GM12878 (cell line): ENCODE measurements at regions not wholly inside any gene's neighbourhood (a gene's known extent, or its start where the extent isn't known, plus 50 kb on each side); places are given as distances from the start of the nearest gene placed in this dataset.
A peak's percentile ranks its signal among the peaks of the same experiment; 100 is the strongest.

Experiments used
- ATAC-seq: fragments of 200-7000 bp; cut with Tn5 transposase; 3 replicates; pipeline ENCODE4 v1.9.1; 2020; ENCODE audit warnings: mild to moderate bottlenecking, moderate library complexity
- BruUV-seq: library from RNA; stranded (reverse); fragments of 400-500 nt; replicated peaks from 2 replicates; lab custom pipeline; 2021; lab: Mats Ljungman, UMichigan
- CTCF ChIA-PET: fragments of 300-600 bp; sonication (Branson Sonifier 250); formaldehyde crosslinking; extraction: SDS; loops from one replicate; lab custom pipeline; 2021; ENCODE audit warnings: inconsistent platforms; lab: Yijun Ruan, JAX
- POLR2A ChIA-PET: fragments of 350-600 bp; formaldehyde crosslinking; extraction: SDS; loops from one replicate; lab custom pipeline; 2021; ENCODE audit warnings: inconsistent platforms; lab: Charles Lee
- RAD21 ChIA-PET: fragments of 300-600 bp; sonication (Branson Sonifier 250); formaldehyde crosslinking; loops from one replicate; lab custom pipeline; 2023; ENCODE audit warnings: antibody characterized with exemption; ENCODE audit not compliant: unreplicated experiment; lab: Charles Lee
- SMC1A ChIA-PET: fragments of 300-600 bp; sonication (Branson Sonifier 250); formaldehyde crosslinking; loops from one replicate; lab custom pipeline; 2023; ENCODE audit not compliant: unreplicated experiment, uncharacterized antibody; lab: Charles Lee
- DNase-seq: peaks from one replicate; pipeline ENCODE4 v3.0.0-alpha.2; 2011; ENCODE audit warnings: low read depth, low spot score
- FAIRE-seq: peaks from 3 replicates; lab custom pipeline; 2011; peaks lifted over from hg19 to GRCh38; lab: Jason Lieb, UNC
- H2AFZ ChIP-seq: 2 replicates; pipeline ENCODE4 v1.6.0; 2011; ENCODE audit warnings: low read depth, low read length, control low read depth; ENCODE audit not compliant: control insufficient read depth
- H3K27ac ChIP-seq: 2 replicates; pipeline ENCODE4 v1.5.1; 2011; ENCODE audit warnings: control low read depth; ENCODE audit not compliant: control insufficient read depth, insufficient read depth
- H3K27me3 ChIP-seq, 2 experiments: replicated peaks in 1 of 2; 2 replicates each; pipeline versions ENCODE4 v1.6.0 to v1.6.1; 2011; ENCODE audit warnings: low read length in 1 of 2; ENCODE audit not compliant: control insufficient read depth in 2 of 2, insufficient read depth in 2 of 2
- H3K36me3 ChIP-seq, 2 experiments: 2 replicates each; pipeline ENCODE4 v1.5.1; 2011; ENCODE audit warnings: low read length in 1 of 2; ENCODE audit not compliant: control insufficient read depth in 2 of 2, insufficient read depth in 2 of 2
- H3K4me1 ChIP-seq: 2 replicates; pipeline ENCODE4 v1.6.1; 2011; ENCODE audit warnings: mild to moderate bottlenecking, low read length, moderate library complexity, mixed read lengths; ENCODE audit not compliant: control insufficient read depth, insufficient read depth
- H3K4me2 ChIP-seq: 2 replicates; pipeline ENCODE4 v1.6.0; 2011; ENCODE audit warnings: control low read depth; ENCODE audit not compliant: control insufficient read depth, insufficient read depth
- H3K4me3 ChIP-seq: fragments of 200-600 bp; sonication (generic); 2 replicates; pipeline ENCODE4 v1.5.1; 2016
- H3K79me2 ChIP-seq: 2 replicates; pipeline ENCODE4 v1.6.0; 2011; ENCODE audit warnings: low read length; ENCODE audit not compliant: control insufficient read depth, insufficient read depth
- H3K9ac ChIP-seq: 2 replicates; pipeline ENCODE4 v1.8.0; 2011; ENCODE audit warnings: low read length, control low read depth, mixed read lengths; ENCODE audit not compliant: control insufficient read depth, insufficient read depth
- H3K9me3 ChIP-seq: replicated peaks from 3 replicates; pipeline ENCODE4 v1.5.1; 2011; ENCODE audit warnings: mild to moderate bottlenecking, low read length; ENCODE audit not compliant: control insufficient read depth, insufficient read depth
- H4K20me1 ChIP-seq: 2 replicates; pipeline ENCODE4 v1.6.0; 2011; ENCODE audit not compliant: control insufficient read depth, insufficient read depth
- CTCF ChIP-seq, 3 experiments: IDR thresholded peaks in 2 of 3; conservative IDR thresholded peaks in 1 of 3; 2 replicates each; pipeline ENCODE4 v1.5.1; 2011; ENCODE audit warnings: low read depth in 3 of 3, low read length in 3 of 3, mild to moderate bottlenecking in 3 of 3, control low read depth in 2 of 3, moderate library complexity in 2 of 3, inconsistent platforms in 1 of 3, mixed read lengths in 1 of 3; ENCODE audit not compliant: control insufficient read depth in 2 of 3, insufficient read depth in 1 of 3; ENCODE audit errors: extremely low read depth in 1 of 3
- ETV6 ChIP-seq, 2 experiments: fragments of 450-650 bp in 1 of 2; IDR thresholded peaks in 1 of 2; conservative IDR thresholded peaks in 1 of 2; 2 replicates each; pipeline ENCODE4 v1.6.1; 2014; ENCODE audit warnings: antibody characterized with exemption in 1 of 2, borderline replicate concordance in 1 of 2, low read depth in 1 of 2, mild to moderate bottlenecking in 1 of 2, moderate library complexity in 1 of 2
- HDAC2 ChIP-seq: fragments of 200-600 bp; sonication (generic); IDR thresholded peaks from 2 replicates; pipeline ENCODE4 v1.6.1; 2017
- IKZF2 ChIP-seq, 2 experiments: fragments of 450-650 bp; IDR thresholded peaks; 2 replicates each; pipeline ENCODE4 v1.6.1; 2017; ENCODE audit warnings: mild to moderate bottlenecking in 2 of 2, moderate library complexity in 2 of 2
- JUNB ChIP-seq: IDR thresholded peaks from 2 replicates; pipeline ENCODE4 v1.6.1; 2016; ENCODE audit warnings: antibody characterized with exemption, mild to moderate bottlenecking
- NFIC ChIP-seq: IDR thresholded peaks from 2 replicates; pipeline ENCODE4 v1.6.1; 2012; ENCODE audit warnings: low read depth, mild to moderate bottlenecking, inconsistent platforms, low read length, moderate library complexity
- POLR2AphosphoS2 ChIP-seq: IDR thresholded peaks from 2 replicates; pipeline ENCODE4 v1.6.1; 2011; ENCODE audit warnings: low read depth, mild to moderate bottlenecking, low read length, improper control_type of control experiment, moderate library complexity
- RUNX3 ChIP-seq: IDR thresholded peaks from 2 replicates; pipeline ENCODE4 v1.6.1; 2012; ENCODE audit warnings: low read length, inconsistent platforms
- STAT3 ChIP-seq: IDR thresholded peaks from 2 replicates; pipeline ENCODE4 v1.6.1; 2011; ENCODE audit warnings: low read depth, low read length, improper control_type of control experiment
- WGBS: methylation state at CpG from one replicate; pipeline ENCODE4 v1.1.6; 2016; ENCODE audit warnings: low lambda C conversion rate; ENCODE audit not compliant: insufficient replicate concordance, insufficient coverage; ENCODE audit errors: missing lambda C conversion rate; 5-methylcytosine and 5-hydroxymethylcytosine counted together
- in situ Hi-C: fragments of 300-500 bp; cut with MboI; formaldehyde crosslinking; loops from 9 replicates; pipeline ENCODE4 v1.14.3; 2018; ENCODE audit warnings: mixed read lengths
- intact Hi-C: fragments of 100-400 bp; cut with micrococcal nuclease; formaldehyde crosslinking; loops from one replicate; pipeline ENCODE4 v1.14.2; 2022; ENCODE audit not compliant: unreplicated experiment

GRCh38 chr6:140677781-140678528 is 1303.5 kb upstream of the CITED2 start:
- BruUV-seq = no TSS peak
- ATAC-seq = no peak
- no peak overlapping the region for H2AFZ ChIP-seq

More at GRCh38 chr6:140677781-140678528, 1303.5 kb upstream of the CITED2 start:
- Histone ChIP-seq H3K4me2 (no peak overlapping the region), H3K4me1 (no peaks in the 10 kb centered on the region), H3K27ac (no peak overlapping the region), H3K27me3 (no peaks in the 10 kb centered on the region), H4K20me1 (no peaks in the 10 kb centered on the region), H3K36me3 (no peaks in the 10 kb centered on the region), H3K4me3 (no peak overlapping the region), H3K9ac (no peak overlapping the region), H3K79me2 (no peaks in the 10 kb centered on the region), H3K9me3 (no peaks in the 10 kb centered on the region; the same call in 2 of the 3 replicates)
- DNase-seq (no peak), FAIRE-seq (no peak)
- ChIA-PET CTCF (no interaction called here), SMC1A (no interaction called here), RAD21 (interaction anchor here (0.9 kb wide), 1 partner anchor 240 kb away, joined by 3 read pairs; no protein-coding TSS in a partner anchor), POLR2A (no interaction called here)
- in situ Hi-C loops (no loop called here), intact Hi-C loops (no loop called here)
- WGBS = 46% methylated on average over 5 of the region's 5 CpGs
- TF ChIP-seq POLR2AphosphoS2 (no peak), IKZF2 (IDR thresholded peaks at IDR 0.05) (no peak), STAT3 (no peak), NFIC (0 out of 2 replicates have a peak, but pooled peaks have one; percentile 44), ETV6 (conservative IDR thresholded peaks at IDR 0.05 in 1 of 2, IDR thresholded peaks at IDR 0.05 in 1 of 2; ENCODE audit: borderline replicate concordance in 1 of 2, low read depth in 1 of 2) (peak in 1 of 2 experiments; percentile 58; a peak in 2 of 4 replicates), RUNX3 (0 out of 2 replicates have a peak, but pooled peaks have one; percentile 9), HDAC2 (no peak), JUNB (0 out of 2 replicates have a peak, but pooled peaks have one; percentile 19), CTCF (IDR thresholded peaks at IDR 0.05 in 2 of 3, conservative IDR thresholded peaks at IDR 0.05 in 1 of 3; ENCODE audit: control insufficient read depth in 2 of 3, extremely low read depth in 1 of 3, insufficient read depth in 1 of 3, low read depth in 3 of 3, low read length in 3 of 3) (no peak)
